ENCODE measurements at regions not wholly inside any gene's neighbourhood (a gene's known extent, or its start where the extent isn't known, plus 50 kb on each side); places are given as distances from the start of the nearest gene placed in this dataset.
A peak's percentile ranks its signal among the peaks of the same experiment; 100 is the strongest.

DNA sequence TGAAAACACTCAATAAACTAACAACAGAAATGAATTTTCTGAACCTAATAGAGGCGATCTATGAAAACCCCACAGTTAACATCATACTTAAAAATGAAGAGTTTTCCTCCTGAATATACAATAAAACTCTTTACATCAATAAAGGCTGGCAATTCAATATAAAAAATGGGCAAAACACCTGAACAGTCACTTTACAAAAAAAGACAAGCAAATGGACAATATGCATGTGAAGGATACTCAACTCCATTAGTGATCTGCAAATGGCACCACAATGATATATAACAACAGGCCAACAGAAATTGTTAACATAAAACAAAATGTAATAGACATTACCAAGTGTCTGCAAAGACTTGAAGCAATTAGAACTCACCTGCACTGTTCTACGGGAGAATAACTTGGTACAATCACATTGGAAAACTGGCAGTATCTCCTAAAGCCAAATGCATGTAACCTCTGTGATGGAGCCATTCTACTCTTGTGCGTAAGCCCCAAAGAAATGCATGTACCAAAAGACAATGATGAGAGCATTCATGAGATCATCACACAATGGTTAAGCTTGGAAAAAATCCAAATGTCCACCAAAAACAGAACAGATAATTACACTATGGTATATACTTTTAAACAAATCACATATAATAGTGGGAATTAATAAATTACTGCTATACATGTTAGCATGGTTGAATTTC, 433.4 kb upstream of the MAF start:
- DNase-seq: no peak

DNA sequence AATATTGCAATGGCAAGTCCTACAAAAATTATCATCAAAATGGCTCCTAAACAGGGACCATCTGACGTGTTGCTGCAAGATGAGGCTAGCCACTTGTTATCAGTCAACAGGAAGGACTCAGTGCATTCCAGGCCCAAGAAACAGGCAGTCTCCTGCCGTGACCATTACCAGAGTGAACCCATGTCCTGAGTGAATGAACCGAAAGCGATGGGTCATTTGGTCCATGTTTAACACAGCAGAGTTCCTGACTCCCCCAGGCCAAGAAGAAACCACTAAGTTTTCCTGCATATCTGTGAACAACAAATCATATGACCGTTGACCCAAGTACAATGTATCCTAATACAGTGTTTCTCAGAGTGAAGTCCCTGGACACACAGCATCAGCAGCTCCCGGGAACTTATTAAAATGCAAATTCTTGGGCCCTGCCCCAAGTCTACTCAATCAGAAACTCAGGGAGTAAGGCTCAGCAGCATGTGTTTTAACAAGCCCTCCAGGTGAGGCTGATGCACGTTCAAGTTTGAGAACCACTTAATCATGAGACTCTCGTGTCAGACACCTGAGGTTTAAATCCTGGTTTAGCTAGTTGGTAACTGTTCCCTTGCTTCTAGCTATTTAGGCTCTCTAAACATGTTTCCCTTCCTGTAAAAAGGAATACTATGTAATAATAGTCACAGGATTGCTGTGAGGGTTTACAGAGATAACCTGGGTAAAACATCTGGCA, 429.4 kb upstream of the MAF start:
- DNase-seq: no peak

DNA sequence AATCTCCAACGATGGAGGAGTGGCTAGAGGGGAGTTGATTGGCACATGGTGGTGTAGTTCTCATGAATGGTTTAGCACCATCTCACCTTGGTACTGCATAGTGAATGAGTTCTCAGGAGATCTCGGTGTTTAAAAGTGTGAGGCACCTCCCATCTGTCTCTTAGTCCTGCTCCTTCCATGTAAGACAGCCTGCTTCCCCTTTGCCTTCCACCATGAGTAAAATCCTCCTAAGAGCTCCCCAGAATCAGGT, 428.8 kb upstream of the MAF start:
- no peak for DNase-seq

DNA sequence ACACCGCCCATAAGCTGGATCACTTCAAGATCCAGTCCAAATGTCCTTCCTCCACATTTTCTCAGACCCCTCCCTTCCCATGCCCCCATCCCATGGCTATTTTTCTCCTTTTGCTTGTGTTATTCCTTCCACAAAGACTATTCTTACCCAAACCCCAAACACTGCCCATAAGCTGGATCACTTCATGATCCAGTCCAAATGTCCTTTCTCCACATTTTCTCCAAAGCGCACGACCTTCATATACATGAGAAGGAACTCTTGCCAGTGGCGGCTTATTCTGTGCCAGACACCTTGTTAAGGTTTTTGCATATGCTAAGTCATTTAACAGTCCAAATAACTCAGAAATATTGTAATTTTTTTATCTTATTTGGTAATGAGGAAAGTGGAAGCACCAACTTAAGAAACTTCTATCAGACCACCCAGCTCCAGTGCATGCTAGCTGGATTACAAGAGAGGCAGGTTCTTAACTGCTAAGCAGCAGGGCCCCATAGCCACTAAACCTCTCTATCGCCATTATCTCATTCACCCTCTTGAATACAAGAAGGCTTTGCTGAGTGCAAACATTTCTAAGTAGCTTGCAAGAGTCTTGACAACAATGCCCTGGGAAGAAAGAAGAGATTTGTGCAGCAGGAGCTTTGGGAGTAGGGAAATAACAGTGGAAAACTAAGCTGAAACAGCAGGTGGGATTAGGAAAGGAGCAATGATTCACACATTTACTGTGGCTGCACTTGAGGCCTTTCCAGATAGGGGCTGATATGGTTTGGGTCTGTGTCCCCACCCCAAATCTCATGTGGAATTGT, 428.2 kb upstream of the MAF start:
- DNase-seq: no peak

DNA sequence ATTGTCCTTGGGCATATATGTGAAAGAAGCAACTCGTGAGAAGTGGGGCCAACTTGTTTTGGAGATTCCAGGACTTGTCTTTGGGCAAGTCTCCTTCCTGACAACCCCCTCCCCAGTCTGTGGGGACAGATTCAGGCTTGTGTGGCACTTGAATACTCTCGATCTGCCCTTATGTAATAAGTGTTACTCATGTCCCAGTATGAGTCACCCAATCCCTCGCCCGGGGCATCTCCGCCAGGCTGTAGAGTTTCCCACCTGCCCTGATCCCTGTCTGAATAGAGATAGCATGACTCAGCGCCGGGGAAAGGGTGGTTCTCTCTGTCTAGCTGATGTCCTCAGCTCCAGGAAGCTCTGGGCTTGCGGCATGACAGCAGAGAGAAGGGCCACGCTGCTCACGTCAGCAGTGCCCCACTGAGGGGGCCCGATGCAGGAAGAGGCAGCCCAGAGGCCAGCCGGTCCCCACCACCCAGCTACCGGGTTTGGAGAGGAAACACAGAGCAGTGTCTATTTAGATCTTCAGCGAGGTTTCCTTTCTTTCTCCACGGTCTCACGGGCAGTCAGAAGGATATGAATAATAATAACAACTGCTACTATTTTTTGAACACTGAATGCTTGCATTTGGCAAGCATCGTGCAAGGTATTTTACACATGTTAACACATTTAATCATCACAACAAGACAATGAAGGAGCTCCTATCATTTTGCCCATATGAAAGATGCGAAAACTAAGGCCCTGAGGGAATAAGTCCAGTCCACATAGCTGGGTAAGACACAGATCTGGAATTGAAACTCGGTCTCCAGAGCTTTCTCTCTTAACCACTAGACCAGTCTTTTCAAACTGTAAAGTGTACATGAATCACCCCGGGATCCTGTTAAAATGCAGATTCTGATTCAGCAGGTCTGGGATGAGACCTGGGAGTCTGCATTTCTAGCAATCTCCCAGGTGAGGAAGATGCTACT, 426.7 kb upstream of the MAF start:
- peak; percentile 33 for DNase-seq

GRCh38 chr16:80025236-80025635, 424.7 kb upstream of the MAF start:
- DNase-seq: no peak

GRCh38 chr16:80024443-80024842, 423.9 kb upstream of the MAF start:
- DNase-seq: no peak

DNA sequence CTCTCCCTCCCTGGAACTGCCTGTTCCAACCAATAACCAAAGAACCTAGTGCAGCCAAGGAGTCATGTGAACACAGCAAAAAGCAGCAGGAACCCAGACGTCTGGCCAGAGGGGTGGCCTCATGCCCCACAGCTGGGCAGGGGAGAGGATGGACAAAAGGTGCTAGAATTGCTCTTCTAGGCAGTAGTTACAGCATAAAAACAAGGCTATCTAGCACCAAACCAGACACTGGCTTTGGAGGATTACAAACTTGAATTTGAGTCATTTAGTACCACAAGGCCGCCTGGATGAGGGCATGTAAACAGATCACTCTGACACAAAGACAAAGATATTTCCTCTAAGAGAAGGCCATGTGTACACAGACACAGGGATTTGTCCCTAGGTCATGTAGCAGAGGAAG, 423.3 kb upstream of the MAF start:
- no peak for DNase-seq

DNA sequence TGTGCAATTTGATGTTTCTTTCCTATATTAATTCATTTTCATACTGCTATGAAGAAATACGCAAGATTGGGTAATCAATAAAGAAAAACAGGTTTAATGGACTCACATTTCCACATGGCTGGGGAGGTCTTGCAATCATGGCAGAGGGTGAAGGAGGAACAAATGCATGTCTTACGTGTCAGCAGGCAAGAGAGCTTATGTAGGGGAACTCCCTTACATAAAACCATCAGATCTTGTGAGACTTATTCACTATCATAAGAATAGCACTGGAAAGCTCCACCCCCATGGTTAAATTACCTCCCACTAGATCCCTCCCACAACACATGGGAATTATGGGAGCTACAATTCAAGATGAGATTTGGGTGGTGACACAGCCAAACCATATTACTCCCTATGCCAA, 418.9 kb upstream of the MAF start:
- DNase-seq: no peak

DNA sequence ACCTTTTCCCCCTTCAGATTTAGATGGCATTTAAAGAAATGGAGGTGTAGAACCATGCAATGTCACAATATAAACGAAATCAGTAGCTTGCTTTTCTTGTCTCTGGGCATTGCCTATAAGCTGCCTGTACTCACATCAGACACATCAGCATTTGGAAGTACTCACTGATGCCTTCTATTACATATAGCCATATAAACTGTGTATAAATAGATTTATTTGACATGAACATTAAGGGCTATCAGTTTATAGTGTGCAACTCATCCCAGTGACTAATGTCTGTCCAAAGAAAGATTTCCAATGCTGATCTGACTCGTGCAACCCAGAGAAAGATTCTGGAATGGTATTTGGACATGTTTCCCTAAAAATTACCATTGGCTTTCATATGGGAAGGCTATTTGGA, 417.9 kb upstream of the MAF start:
- no peak for DNase-seq

GRCh38 chr16:80016731-80017326, 416.3 kb upstream of the MAF start:
- no peak for DNase-seq

- no peak for DNase-seq
These were observed 415.0 kb upstream of the MAF start for GRCh38 chr16:80015566-80015965.

DNA sequence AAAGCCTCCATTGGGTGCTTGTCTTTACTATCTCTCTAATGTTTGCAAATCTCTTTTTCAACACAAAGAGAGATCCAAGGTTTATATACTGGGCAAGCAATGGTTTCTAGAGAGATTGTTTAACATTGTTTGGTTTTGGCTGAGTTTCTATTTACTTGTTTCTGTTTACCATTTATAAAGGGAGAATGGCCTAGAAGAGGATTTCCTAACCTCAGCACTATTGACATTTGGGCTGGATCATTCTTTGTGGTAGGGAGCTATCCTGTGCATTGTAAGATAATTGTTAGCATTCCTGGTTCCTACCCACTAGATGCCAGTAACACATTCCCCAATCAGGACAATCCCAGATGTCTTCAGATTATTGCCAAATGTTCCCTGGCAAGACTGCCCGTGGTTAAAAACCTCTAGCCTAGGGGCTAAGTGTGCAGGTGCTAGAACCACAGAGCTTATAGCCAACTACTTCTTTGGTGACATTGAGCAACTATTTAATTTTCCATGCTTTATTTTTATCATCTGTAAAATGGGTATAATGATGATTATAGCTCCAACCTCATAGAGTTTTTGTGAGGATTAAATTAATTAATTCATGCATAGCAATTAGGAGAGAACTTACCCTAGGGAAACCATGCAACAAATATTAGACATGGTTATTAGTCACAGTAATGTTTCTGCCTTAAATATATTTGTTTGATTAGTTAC, 413.9 kb upstream of the MAF start:
- DNase-seq: no peak

GRCh38 chr16:80012586-80012985, 412.0 kb upstream of the MAF start:
- no peak for DNase-seq

- DNase-seq: no peak
These were observed 409.6 kb upstream of the MAF start for GRCh38 chr16:80009971-80010659.

DNA sequence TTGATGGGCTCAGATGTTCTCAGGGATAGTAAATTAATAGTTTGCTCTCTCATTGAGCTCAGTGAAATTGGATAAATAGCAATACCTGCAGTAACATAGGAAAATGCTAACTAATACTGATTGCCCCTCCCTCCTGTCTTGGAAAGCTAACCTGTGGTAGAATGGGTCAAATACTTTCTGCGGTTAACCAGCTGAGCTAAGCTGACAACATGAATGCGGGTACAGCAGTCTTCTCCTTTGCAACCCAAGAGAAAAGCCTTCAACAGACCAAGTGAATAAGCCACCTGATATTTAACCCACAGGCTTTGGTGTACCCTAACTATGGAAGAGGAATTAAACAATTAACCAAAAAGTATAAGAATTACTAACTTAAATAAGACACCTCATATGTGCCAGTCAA, 408.3 kb upstream of the MAF start:
- DNase-seq: no peak

GRCh38 chr16:80007231-80007630, 406.7 kb upstream of the MAF start:
- DNase-seq: no peak

GRCh38 chr16:80006241-80007215, 406.0 kb upstream of the MAF start:
- DNase-seq: no peak

- no peak for DNase-seq
These were observed 403.6 kb upstream of the MAF start for GRCh38 chr16:80004113-80004512.

- no peak for DNase-seq
These were observed 401.7 kb upstream of the MAF start for GRCh38 chr16:80002261-80002660.
